DND-41 (cell line): ENCODE measurements at regions not wholly inside any gene's neighbourhood (a gene's known extent, or its start where the extent isn't known, plus 50 kb on each side); places are given as distances from the start of the nearest gene placed in this dataset.

ENCODE experiments used
- ATAC-seq: fragments of 200-7000 bp; cut with Tn5 transposase; 3 replicates; pipeline ENCODE4 v1.9.1; 2021; ENCODE audit warnings: low read depth; ENCODE audit not compliant: insufficient read depth
- DNase-seq: peaks from one replicate; pipeline ENCODE4 v3.0.0-alpha.2; 2020
- H2AFZ ChIP-seq: 2 replicates; pipeline ENCODE4 v1.6.0; 2012; ENCODE audit warnings: low read depth, low read length
- H3K27ac ChIP-seq: 2 replicates; pipeline ENCODE4 v1.5.1; 2012; ENCODE audit warnings: low read length, inconsistent platforms
- H3K27me3 ChIP-seq: fragments of 200-600 bp; sonication (generic); 2 replicates; pipeline ENCODE4 v1.6.0; 2012; ENCODE audit warnings: low read length, mild to moderate bottlenecking, inconsistent platforms; ENCODE audit not compliant: insufficient read depth, poor library complexity
- H3K36me3 ChIP-seq: 2 replicates; pipeline ENCODE4 v1.5.1; 2012; ENCODE audit warnings: low read length, inconsistent platforms; ENCODE audit not compliant: insufficient read depth
- H3K4me1 ChIP-seq: 2 replicates; pipeline ENCODE4 v1.5.1; 2012; ENCODE audit warnings: mild to moderate bottlenecking, low read length; ENCODE audit not compliant: insufficient read depth
- H3K4me2 ChIP-seq: 2 replicates; pipeline ENCODE4 v1.6.0; 2012; ENCODE audit warnings: mild to moderate bottlenecking, moderate library complexity, low read length, inconsistent platforms; ENCODE audit not compliant: insufficient read depth
- H3K4me3 ChIP-seq, 2 experiments: fragments of 200-600 bp in 1 of 2; shearing (Covaris generic) in 1 of 2; 2 replicates each; pipeline ENCODE4 v1.5.1; 2012 to 2016; ENCODE audit warnings: inconsistent platforms in 2 of 2, low read length in 2 of 2, mild to moderate bottlenecking in 2 of 2, low read depth in 1 of 2, moderate library complexity in 1 of 2
- H3K79me2 ChIP-seq: 2 replicates; pipeline ENCODE4 v1.6.0; 2012; ENCODE audit warnings: low read length, inconsistent platforms; ENCODE audit not compliant: insufficient read depth
- H3K9ac ChIP-seq: 2 replicates; pipeline ENCODE4 v1.6.0; 2012; ENCODE audit warnings: low read depth, mild to moderate bottlenecking, inconsistent platforms, low read length, moderate library complexity
- H3K9me3 ChIP-seq: 2 replicates; pipeline ENCODE4 v1.5.1; 2012; ENCODE audit warnings: low read length, moderate library complexity, mild to moderate bottlenecking, inconsistent platforms; ENCODE audit not compliant: insufficient read depth, severe bottlenecking
- H4K20me1 ChIP-seq: 2 replicates; pipeline ENCODE4 v1.6.0; 2012; ENCODE audit warnings: low read length; ENCODE audit not compliant: insufficient read depth
- EZH2 ChIP-seq: IDR thresholded peaks from 3 replicates; pipeline ENCODE4 v1.6.1; 2012; ENCODE audit warnings: borderline replicate concordance, low read depth, mild to moderate bottlenecking, moderate library complexity, low read length, inconsistent platforms; ENCODE audit not compliant: severe bottlenecking
- TF ChIP-seq, protein P1 (sequence below): IDR thresholded peaks from 2 replicates; pipeline ENCODE4 v1.5.1; 2012; ENCODE audit warnings: borderline replicate concordance, low read length, moderate library complexity, mild to moderate bottlenecking; ENCODE audit not compliant: poor library complexity, severe bottlenecking; ENCODE audit errors: extremely low read depth

DNA sequence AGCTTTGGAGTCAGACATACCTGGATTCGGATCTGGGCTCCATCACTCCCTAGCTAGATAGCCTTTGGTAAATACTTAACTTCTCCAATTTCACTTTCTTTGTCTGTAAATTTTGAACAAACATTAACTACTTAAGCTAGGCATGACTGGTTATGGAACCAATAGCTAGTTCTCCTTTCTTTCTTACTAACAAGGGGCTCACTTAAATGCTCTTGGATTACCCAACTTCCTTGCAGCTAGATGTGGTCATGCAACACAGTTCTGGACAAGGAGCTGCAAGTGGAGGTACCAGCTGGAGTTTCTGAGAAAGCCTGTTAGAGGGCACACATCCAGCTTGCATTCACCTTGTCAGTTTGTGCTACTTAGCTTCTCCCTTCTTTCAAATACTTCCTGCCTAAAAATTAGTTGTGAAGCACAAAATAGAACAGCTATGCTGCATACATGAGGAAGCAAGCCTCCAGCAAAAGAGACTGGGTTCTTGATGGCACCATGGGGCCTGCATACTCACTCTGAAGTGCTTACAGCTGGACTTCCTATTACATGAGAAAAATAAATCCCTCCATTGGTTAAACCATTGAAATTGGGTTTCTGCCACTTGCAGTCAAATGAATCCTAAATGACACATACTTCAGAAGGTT is 210.1 kb upstream of the EEA1 start:
- H3K4me1 ChIP-seq, result no peaks in the 10 kb centered on the region

DNA sequence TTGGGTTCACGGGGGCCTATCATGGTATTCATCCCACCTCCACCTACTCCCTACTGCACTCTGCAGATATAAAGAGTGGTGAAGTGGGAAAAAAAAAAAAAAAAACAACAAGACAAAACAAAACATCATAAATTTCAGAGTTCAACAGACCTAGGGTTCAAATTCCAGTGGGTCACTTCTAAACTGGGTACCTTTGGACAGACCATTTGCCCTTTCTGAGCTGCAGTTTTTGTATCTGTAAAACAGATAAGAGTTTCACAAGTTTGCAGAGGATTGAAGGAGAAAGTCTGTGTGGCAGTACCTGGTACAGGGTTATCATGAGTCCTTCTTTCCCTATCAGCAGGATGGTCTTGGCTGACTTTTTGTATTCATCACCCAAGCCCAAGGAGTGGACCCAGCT is 211.2 kb upstream of the EEA1 start:
- no peak overlapping the region for H3K4me2 ChIP-seq
- TF ChIP-seq EZH2, result no peak
- TF ChIP-seq, protein P1, sequence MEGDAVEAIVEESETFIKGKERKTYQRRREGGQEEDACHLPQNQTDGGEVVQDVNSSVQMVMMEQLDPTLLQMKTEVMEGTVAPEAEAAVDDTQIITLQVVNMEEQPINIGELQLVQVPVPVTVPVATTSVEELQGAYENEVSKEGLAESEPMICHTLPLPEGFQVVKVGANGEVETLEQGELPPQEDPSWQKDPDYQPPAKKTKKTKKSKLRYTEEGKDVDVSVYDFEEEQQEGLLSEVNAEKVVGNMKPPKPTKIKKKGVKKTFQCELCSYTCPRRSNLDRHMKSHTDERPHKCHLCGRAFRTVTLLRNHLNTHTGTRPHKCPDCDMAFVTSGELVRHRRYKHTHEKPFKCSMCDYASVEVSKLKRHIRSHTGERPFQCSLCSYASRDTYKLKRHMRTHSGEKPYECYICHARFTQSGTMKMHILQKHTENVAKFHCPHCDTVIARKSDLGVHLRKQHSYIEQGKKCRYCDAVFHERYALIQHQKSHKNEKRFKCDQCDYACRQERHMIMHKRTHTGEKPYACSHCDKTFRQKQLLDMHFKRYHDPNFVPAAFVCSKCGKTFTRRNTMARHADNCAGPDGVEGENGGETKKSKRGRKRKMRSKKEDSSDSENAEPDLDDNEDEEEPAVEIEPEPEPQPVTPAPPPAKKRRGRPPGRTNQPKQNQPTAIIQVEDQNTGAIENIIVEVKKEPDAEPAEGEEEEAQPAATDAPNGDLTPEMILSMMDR, result no peak
- H3K4me1 ChIP-seq, result no peaks in the 10 kb centered on the region
- H3K9me3 ChIP-seq, result no peaks in the 10 kb centered on the region
- no peak overlapping the region for H2AFZ ChIP-seq
- DNase-seq (no peak), ATAC-seq (no peak)
- H3K9ac ChIP-seq, result no peak overlapping the region
- H4K20me1 ChIP-seq, result no peaks in the 10 kb centered on the region
- no peak overlapping the region for H3K4me3 ChIP-seq
- no peaks in the 10 kb centered on the region for H3K36me3 ChIP-seq
- H3K27me3 ChIP-seq, result no peaks in the 10 kb centered on the region
- no peak overlapping the region for H3K27ac ChIP-seq
- H3K79me2 ChIP-seq, result no peaks in the 10 kb centered on the region

More for the DNA sequence above, 210.1 kb upstream of the EEA1 start:
- no peak overlapping the region for H3K27ac ChIP-seq
- H2AFZ ChIP-seq, result no peak overlapping the region
- H3K4me3 ChIP-seq, result no peak overlapping the region
- no peaks in the 10 kb centered on the region for H4K20me1 ChIP-seq
- no peak for DNase-seq
- no peak overlapping the region for H3K9ac ChIP-seq
- no peaks in the 10 kb centered on the region for H3K9me3 ChIP-seq
- H3K79me2 ChIP-seq, result no peaks in the 10 kb centered on the region
- ATAC-seq, result no peak
- H3K4me2 ChIP-seq, result no peak overlapping the region
- no peaks in the 10 kb centered on the region for H3K36me3 ChIP-seq
- H3K27me3 ChIP-seq, result no peaks in the 10 kb centered on the region
- TF ChIP-seq EZH2, result no peak
- TF ChIP-seq, protein P1, result no peak

DNA sequence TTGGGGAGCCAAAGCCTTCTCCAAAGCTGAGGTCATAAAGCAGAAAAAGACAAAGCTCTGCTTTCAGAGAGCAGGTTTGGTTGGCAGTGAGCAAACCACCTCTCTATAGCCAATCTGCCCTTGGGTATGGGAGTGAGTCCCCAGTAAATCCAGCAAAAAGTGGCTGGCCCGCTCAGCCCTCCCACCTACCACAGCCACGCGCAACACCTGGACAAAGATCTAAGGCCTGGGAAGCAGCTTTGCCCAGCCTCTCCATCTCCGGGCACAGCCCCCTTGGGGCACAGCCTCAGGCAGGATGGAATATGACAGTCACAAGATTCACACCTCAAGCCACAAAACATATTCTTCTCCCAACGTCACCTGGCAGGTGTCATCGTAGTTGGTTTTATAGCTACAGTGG is 211.7 kb upstream of the EEA1 start:
- Histone ChIP-seq H4K20me1 (no peaks in the 10 kb centered on the region), H3K27ac (no peak overlapping the region), H3K36me3 (no peaks in the 10 kb centered on the region), H3K79me2 (no peaks in the 10 kb centered on the region), H3K9me3 (no peaks in the 10 kb centered on the region), H3K4me2 (no peak overlapping the region), H3K4me3 (no peak overlapping the region), H2AFZ (no peak overlapping the region), H3K9ac (no peak overlapping the region), H3K27me3 (no peaks in the 10 kb centered on the region), H3K4me1 (no peaks in the 10 kb centered on the region)
- no peak for DNase-seq
- TF ChIP-seq, protein P1, result no peak
- no peak for TF ChIP-seq EZH2
- no peak for ATAC-seq

DNA sequence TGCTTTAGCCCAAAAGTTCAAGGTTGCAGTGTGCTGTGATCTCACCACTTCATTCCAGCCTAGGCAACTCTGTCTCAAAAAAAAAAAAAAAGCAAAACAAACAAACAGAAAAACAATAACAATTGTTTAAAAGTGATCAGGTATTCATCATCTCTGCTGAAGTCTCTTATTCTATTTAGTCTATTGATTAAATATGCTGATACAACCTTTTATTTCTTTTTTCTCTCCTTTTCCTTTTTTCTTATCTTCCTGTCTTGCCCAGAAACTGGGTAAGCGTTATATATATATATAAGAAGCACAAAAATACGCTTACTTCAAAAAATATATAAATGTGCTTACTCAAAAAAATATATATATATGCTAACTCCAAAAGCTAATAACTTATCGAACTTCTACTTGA is 213.8 kb upstream of the EEA1 start:
- Histone ChIP-seq H3K36me3 (no peaks in the 10 kb centered on the region), H3K4me3 (no peak overlapping the region), H3K4me2 (no peak overlapping the region), H3K4me1 (no peaks in the 10 kb centered on the region), H3K27me3 (no peaks in the 10 kb centered on the region), H3K27ac (no peak overlapping the region), H3K79me2 (no peaks in the 10 kb centered on the region), H4K20me1 (no peaks in the 10 kb centered on the region), H2AFZ (no peak overlapping the region), H3K9ac (no peak overlapping the region), H3K9me3 (no peaks in the 10 kb centered on the region)
- ATAC-seq, result no peak
- no peak for DNase-seq
- TF ChIP-seq, protein P1, result no peak
- no peak for TF ChIP-seq EZH2
